Fibroblast of villous mesenchyme (primary cell): ENCODE measurements at regions not wholly inside any gene's neighbourhood (a gene's known extent, or its start where the extent isn't known, plus 50 kb on each side); places are given as distances from the start of the nearest gene placed in this dataset.

Experiments
- DNase-seq: peaks from one replicate; pipeline ENCODE4 v3.0.0-alpha.2; 2010; ENCODE audit warnings: low read depth
- H3K4me3 ChIP-seq: 2 replicates; pipeline ENCODE4 v1.5.1; 2011; ENCODE audit warnings: low read depth, mild to moderate bottlenecking, low read length
- CTCF ChIP-seq: IDR thresholded peaks from 2 replicates; pipeline ENCODE4 v1.5.1; 2012; ENCODE audit warnings: low read depth, mild to moderate bottlenecking, low read length; ENCODE audit not compliant: insufficient read depth

- TF ChIP-seq CTCF, result no peak
- no peak for DNase-seq
Measured at GRCh38 chr6:8212720-8213434, 110.5 kb upstream of the EEF1E1 start.

GRCh38 chr6:8207869-8208191 lies 105.5 kb upstream of the EEF1E1 start:
- H3K4me3 ChIP-seq, result no peak overlapping the region
- no peak for DNase-seq
- no peak for TF ChIP-seq CTCF

More at GRCh38 chr6:8212720-8213434, 110.5 kb upstream of the EEF1E1 start:
- no peak overlapping the region for H3K4me3 ChIP-seq

GRCh38 chr6:8207191-8207868 lies 105.0 kb upstream of the EEF1E1 start:
- H3K4me3 ChIP-seq, result no peak overlapping the region
- DNase-seq, result no peak
- no peak for TF ChIP-seq CTCF

- no peak for TF ChIP-seq CTCF
- no peak overlapping the region for H3K4me3 ChIP-seq
- DNase-seq, result no peak
Measured at GRCh38 chr6:8203337-8203736, 101.0 kb upstream of the EEF1E1 start.

GRCh38 chr6:8201679-8202078 lies 99.3 kb upstream of the EEF1E1 start:
- no peak overlapping the region for H3K4me3 ChIP-seq
- DNase-seq, result no peak
- no peak for TF ChIP-seq CTCF

- no peak for DNase-seq
- H3K4me3 ChIP-seq, result no peak overlapping the region
- no peak for TF ChIP-seq CTCF
Measured at GRCh38 chr6:8200255-8200654, 97.9 kb upstream of the EEF1E1 start.
